GM10266 (cell line): ENCODE measurements at regions not wholly inside any gene's neighbourhood (a gene's known extent, or its start where the extent isn't known, plus 50 kb on each side); places are given as distances from the start of the nearest gene placed in this dataset.

Source experiments
- DNase-seq: peaks from one replicate; pipeline ENCODE4 v3.0.0; 2012; ENCODE audit errors: extremely low spot score
- TF ChIP-seq, protein P1 (sequence below): IDR thresholded peaks from 2 replicates; pipeline ENCODE4 v1.5.1; 2012; ENCODE audit warnings: mild to moderate bottlenecking, low read depth; ENCODE audit not compliant: control insufficient read depth, insufficient read depth; ENCODE audit errors: missing control alignments

DNA sequence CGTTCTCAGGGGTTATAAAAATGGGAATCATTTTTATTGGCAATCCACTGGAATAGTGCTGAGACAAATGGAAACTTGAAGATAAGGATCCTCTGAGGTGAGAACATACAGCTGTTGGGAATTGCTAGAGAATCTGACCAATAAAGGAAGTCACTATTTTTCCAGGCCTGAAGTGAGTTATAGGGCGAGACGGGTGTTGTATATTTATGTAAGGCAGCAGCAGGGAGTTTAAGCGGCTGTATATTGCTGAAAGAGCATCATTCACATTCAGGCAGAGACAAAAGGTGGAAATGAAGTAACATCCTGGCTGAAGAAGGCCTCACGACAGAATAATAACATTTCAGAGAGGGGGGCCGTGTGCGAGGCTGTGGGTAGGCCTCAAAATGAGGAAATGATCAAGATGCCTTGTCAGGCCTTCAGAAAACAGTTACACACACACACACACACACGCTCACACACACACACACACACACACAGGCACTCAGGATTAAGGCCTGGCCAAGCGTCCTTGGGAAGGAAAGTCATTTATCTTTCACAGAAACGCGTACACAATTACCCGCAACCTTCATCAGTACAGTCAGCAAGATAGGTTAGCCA is 964.9 kb upstream of the NR2F2 start:
- no peak for DNase-seq
- TF ChIP-seq, protein P1, sequence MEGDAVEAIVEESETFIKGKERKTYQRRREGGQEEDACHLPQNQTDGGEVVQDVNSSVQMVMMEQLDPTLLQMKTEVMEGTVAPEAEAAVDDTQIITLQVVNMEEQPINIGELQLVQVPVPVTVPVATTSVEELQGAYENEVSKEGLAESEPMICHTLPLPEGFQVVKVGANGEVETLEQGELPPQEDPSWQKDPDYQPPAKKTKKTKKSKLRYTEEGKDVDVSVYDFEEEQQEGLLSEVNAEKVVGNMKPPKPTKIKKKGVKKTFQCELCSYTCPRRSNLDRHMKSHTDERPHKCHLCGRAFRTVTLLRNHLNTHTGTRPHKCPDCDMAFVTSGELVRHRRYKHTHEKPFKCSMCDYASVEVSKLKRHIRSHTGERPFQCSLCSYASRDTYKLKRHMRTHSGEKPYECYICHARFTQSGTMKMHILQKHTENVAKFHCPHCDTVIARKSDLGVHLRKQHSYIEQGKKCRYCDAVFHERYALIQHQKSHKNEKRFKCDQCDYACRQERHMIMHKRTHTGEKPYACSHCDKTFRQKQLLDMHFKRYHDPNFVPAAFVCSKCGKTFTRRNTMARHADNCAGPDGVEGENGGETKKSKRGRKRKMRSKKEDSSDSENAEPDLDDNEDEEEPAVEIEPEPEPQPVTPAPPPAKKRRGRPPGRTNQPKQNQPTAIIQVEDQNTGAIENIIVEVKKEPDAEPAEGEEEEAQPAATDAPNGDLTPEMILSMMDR, result no peak

DNA sequence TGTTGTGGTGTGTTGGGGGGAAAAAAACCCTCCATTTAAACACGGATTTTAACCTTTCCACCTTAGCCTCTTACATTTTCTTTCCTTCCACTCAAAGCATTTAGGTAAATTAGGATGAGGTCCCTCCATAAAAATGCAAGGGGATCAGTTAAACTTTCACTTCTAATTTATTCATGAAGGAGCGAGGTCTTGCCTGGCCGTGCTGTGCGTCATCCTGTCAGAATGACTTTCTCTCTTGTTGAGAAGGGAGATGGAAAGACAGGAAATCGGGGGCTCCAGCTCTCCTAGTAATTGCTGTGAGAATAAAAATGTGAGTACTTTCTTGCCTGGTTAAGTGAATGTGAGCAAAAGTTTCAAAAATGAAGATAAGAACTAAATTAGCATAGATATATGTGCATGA is 962.3 kb upstream of the NR2F2 start:
- DNase-seq, result no peak
- TF ChIP-seq, protein P1, result no peak

GRCh38 chr15:95368755-95369601 is 961.5 kb upstream of the NR2F2 start:
- TF ChIP-seq, protein P1, result no peak
- no peak for DNase-seq

DNA sequence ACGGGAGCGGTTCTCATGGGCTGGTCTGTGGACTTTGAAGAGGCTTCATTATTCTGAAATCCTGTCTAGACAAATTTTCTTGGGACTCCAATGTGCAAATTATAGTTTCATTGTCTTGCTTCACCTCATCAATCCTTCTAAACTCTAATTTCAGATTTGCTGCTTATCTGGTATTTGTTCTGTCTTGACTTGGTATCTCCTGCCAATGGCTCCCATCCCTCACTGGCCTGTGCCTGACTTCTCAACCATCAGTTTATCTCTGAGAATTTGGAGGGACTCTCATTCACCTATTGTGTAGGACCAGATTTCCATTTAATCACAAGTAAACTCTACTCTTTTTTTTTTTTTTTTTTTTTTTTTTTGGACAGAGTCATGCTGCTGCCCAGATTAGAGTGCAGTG is 960.2 kb upstream of the NR2F2 start:
- DNase-seq, result no peak
- TF ChIP-seq, protein P1, result no peak

DNA sequence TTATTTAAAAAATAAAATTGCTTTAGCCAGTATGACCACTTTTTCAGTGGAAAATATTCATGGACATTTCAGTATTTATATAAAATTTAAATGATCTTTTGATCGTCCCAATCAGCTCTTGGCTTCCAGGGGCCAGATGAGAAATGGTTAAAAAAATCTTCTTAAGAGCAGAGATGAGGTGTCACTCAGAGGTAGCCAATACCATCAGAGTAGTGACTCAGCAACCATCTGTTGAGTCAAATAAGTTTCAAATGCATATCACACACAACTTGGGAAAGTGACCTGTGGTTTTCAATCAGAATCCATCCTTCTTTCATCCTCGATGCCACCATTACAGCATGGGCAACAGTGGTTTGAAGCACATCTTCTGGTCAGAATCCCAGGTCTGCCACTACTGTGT is 958.8 kb upstream of the NR2F2 start:
- no peak for DNase-seq
- TF ChIP-seq, protein P1, result no peak

DNA sequence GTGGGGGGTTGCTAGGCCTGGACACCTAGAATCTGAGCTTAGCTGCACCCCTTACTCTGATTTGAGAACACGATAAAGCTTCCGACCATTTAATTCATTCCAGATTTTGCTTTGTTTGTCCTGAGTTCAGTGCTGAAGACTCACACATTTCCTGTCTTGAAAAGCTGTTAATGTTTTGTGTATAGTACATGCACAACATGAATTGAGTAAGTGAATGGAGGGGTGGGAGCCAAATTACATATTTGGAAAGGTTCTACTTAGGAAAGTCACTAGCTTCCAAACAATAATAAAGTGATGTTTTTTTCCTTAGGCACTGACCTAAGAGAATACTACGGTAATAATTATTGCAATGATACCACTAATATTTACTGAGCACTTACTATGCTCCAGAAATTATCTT is 955.2 kb upstream of the NR2F2 start:
- TF ChIP-seq, protein P1, result no peak
- DNase-seq, result no peak

- TF ChIP-seq, protein P1, result no peak
- DNase-seq, result no peak
Measured at GRCh38 chr15:95377258-95377852, 953.1 kb upstream of the NR2F2 start.
